ENCODE measurements at regions not wholly inside any gene's neighbourhood (a gene's known extent, or its start where the extent isn't known, plus 50 kb on each side); places are given as distances from the start of the nearest gene placed in this dataset.

- TF ChIP-seq, protein P1, sequence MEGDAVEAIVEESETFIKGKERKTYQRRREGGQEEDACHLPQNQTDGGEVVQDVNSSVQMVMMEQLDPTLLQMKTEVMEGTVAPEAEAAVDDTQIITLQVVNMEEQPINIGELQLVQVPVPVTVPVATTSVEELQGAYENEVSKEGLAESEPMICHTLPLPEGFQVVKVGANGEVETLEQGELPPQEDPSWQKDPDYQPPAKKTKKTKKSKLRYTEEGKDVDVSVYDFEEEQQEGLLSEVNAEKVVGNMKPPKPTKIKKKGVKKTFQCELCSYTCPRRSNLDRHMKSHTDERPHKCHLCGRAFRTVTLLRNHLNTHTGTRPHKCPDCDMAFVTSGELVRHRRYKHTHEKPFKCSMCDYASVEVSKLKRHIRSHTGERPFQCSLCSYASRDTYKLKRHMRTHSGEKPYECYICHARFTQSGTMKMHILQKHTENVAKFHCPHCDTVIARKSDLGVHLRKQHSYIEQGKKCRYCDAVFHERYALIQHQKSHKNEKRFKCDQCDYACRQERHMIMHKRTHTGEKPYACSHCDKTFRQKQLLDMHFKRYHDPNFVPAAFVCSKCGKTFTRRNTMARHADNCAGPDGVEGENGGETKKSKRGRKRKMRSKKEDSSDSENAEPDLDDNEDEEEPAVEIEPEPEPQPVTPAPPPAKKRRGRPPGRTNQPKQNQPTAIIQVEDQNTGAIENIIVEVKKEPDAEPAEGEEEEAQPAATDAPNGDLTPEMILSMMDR (IDR thresholded peaks at IDR 0.05), result no peak
- no peak for TF ChIP-seq ZFX (IDR thresholded peaks at IDR 0.05; ENCODE audit: borderline replicate concordance)
Observed at GRCh38 chr16:31754998-31755615, 118.5 kb upstream of the ZNF267 start.

Data from 22Rv1 (cell line).